GM21447 (cell line): ENCODE measurements at regions not wholly inside any gene's neighbourhood (a gene's known extent, or its start where the extent isn't known, plus 50 kb on each side); places are given as distances from the start of the nearest gene placed in this dataset.
A peak's percentile ranks its signal among the peaks of the same experiment; 100 is the strongest.

Experiments used
- ATAC-seq: cut with Tn5 transposase; IDR thresholded peaks from one replicate; pipeline ENCODE4 v1.9.1; 2021; ENCODE audit not compliant: unreplicated experiment

DNA sequence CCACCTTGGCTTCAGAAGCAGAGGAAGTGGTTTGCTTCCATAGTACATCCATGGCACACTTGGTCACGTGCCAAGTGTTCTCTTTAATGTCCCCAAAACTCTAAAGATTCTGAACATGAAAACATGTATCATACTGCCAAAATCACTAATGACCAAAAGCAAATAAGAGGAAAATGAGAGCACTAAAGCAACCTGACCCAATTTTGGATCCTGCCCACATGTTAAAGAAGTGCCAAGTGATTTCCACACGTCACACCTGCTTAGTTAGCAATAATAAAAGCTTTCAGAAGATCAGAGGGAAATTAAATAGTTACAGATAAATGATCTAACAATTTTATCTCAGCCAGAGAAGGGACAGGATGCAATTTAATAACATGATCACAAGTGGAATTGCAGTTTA lies 1170.0 kb downstream of the XPNPEP1 start:
- no peak for ATAC-seq

- no peak for ATAC-seq
Observed at GRCh38 chr10:108749042-108749441, 1174.3 kb downstream of the XPNPEP1 start.

- no peak for ATAC-seq
Observed at GRCh38 chr10:108736111-108736510, 1187.2 kb downstream of the XPNPEP1 start.

GRCh38 chr10:108735380-108735779 lies 1187.9 kb downstream of the XPNPEP1 start:
- no peak for ATAC-seq

GRCh38 chr10:108721874-108722273 lies 1201.4 kb downstream of the XPNPEP1 start:
- no peak for ATAC-seq

GRCh38 chr10:108716352-108716751 lies 1207.0 kb downstream of the XPNPEP1 start:
- ATAC-seq: no peak

- ATAC-seq: no peak
Observed at GRCh38 chr10:108709927-108710722, 1213.2 kb downstream of the XPNPEP1 start.

DNA sequence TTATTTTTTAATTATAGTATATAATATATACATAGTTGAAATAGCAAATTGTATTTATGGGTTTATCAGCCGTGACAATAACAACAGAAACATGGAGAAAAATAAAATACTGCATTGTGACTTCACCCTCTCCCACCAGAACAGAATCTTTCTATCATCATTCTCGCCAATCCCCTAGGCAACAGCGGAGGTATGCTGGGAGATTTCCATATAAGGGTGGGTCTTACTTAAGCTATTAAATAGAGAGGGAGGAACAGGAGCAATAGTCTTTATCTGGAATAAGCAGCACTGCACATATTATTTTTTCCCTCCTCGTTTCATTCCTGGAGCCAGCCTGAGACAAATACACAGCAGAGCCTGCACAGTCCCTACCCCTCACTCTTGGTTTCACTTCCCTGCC lies 1214.9 kb downstream of the XPNPEP1 start:
- ATAC-seq: no peak

GRCh38 chr10:108696792-108697477 lies 1226.4 kb downstream of the XPNPEP1 start:
- peak; percentile 94 for ATAC-seq

DNA sequence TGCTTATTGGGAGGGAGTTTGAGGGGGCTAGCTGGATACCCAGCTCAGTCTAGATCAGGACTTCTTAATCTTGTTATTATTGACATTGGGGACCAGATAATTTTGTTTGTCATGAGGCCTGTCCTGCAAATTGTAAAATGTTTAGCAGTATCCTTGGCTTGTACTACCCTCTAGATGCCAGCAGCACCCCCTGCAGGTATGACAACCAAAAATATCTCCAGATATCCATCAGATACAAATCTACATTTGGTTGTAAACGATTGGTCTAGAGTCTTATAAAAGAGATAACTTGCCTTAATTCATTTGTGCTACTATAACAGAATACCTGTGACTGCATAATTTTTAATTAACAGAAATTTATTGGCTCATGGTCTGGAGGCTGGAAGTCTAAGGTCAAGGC lies 1232.2 kb downstream of the XPNPEP1 start:
- ATAC-seq: no peak

- no peak for ATAC-seq
Observed at GRCh38 chr10:108690530-108690929, 1232.8 kb downstream of the XPNPEP1 start.

- no peak for ATAC-seq
Observed at GRCh38 chr10:108689891-108690290, 1233.4 kb downstream of the XPNPEP1 start.

- no peak for ATAC-seq
Observed at GRCh38 chr10:108688314-108688713, 1235.0 kb downstream of the XPNPEP1 start.

DNA sequence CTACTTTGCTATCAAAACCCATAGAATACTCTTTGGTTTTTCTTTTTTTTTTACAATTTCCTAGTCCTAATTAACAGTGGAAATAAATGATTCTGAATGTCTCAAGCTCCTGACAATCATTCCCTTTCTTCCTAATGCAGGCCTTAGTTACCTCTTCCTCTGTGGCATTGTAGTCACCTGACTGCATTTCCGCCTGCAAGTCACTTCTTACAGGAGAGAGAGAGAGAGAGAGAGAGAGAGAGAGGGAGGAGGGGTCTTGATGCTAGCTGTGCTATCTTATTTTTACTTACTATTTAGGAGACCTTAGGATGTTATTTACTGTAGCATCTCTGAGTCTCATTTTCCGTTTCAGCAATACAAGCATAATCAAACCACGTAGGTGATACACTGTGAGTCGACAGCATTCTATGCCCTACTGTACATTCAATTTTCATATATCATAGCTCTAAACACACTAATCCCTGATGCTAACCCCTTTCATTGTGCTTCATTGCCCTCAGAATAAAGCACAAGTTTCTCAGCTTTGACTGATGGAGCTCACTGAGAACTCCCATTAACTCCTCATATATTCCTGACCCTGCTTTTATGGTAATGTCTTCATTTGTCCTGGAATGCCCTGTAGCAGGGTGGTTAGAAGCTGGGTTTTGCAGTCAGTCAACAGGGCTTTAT lies 1237.3 kb downstream of the XPNPEP1 start:
- ATAC-seq: no peak

DNA sequence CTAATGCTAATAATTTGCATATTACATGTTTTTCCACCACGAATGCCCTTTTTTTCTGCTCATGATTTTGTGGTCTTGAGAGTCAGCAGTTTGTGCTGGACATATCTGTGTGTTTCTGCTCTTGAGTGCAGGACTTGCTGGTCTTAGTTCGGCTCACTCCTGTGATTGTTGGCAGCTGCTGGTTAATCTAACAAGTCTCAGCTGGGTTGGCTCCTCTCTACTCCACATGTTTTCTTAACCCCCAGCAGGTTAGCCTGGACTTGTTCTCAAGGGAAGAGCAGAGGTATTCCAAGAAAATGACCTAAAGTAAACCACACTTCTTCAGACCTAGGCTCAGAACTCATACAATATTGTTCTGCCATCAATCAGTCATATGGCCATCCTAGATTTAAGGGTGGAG lies 1238.9 kb downstream of the XPNPEP1 start:
- no peak for ATAC-seq

DNA sequence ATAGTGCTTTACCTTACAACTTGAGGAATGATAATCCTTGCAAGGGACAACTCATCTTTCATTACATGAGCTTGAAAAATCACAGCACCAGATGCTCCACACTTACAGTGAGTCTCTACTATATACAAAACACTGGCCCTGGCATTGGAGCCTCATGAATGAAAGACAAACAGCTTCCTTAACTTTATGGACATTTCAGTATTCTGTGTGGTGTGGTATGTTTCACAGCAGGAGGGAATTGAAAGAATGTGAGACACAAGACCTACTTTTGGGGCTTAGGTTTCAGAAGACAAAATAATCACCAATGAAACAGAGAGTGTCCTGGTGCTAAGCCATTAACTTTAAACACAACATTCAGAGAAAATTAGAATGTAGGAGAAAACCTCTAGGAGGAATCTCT lies 1249.6 kb downstream of the XPNPEP1 start:
- ATAC-seq: no peak

DNA sequence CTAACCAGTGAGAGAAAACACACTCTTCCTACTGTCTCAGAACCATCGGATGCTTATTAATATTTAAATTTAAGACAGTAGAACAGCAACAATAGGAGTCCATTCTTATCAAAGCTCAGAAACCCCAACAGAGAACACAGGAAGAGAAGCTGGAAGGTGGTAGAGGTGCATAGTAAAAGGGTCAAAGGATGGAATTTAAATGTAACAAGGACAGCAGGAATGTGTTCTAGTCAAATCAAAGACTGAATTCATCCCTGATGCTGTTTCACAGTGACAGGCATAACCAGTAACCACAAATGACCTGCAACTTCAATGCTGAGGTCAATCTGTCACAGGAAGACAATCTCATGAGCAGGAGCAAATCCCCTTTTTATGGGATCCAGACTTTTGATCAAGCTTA lies 1259.7 kb downstream of the XPNPEP1 start:
- ATAC-seq: no peak

- no peak for ATAC-seq
Observed at GRCh38 chr10:108662975-108663374, 1260.3 kb downstream of the XPNPEP1 start.

- no peak for ATAC-seq
Observed at GRCh38 chr10:108655057-108655456, 1268.3 kb downstream of the XPNPEP1 start.

- no peak for ATAC-seq
Observed at GRCh38 chr10:108653531-108653930, 1269.8 kb downstream of the XPNPEP1 start.

DNA sequence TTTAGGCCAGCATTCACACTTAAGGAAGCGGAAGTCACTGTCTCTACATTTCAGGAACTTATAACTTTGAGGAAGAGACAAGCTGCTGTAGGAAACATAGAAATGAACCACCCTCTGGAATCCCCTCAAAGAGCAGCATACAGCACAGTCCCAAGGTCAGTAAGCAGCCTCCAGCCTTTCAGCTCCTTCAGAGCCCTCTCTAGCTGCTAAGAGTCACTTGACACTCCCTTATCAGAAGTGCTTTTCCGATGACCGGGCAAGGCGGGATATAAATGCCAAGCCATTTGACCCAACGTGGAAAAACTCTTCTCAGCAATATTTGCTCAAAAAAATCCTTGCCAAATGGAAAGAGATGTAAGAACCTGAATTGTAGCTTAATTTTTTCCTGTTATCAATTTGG lies 1284.3 kb downstream of the XPNPEP1 start:
- no peak for ATAC-seq

DNA sequence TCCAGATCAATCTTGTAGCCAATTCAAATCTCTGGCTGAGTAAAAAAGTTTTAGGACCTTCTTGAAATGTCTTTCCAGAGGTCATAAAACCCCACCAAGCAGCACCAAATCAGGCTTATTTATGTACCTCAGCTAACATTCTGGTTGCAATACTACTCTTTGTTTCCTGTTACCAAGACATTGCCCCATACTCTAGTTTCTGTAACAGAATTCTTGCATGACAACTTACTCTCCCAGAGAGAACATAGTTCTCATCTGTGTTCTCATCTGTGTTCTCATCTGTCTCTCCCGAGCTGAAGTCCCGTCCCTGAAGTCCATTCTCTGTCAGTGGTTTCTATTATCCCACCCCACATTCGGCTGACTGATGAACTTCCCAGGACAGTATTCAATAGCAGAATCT lies 1285.1 kb downstream of the XPNPEP1 start:
- ATAC-seq: no peak
